B cell (primary cell): ENCODE measurements at regions not wholly inside any gene's neighbourhood (a gene's known extent, or its start where the extent isn't known, plus 50 kb on each side); places are given as distances from the start of the nearest gene placed in this dataset.

Source experiments
- CTCF ChIP-seq: fragments of 200-600 bp; IDR thresholded peaks from one replicate; pipeline ENCODE4 v1.8.0; 2022; ENCODE audit warnings: antibody characterized with exemption, mild to moderate bottlenecking
- EZH2 ChIP-seq: IDR thresholded peaks from 2 replicates; pipeline ENCODE4 v1.6.1; 2012; ENCODE audit warnings: borderline replicate concordance, low read depth, mild to moderate bottlenecking, moderate library complexity, low read length; ENCODE audit not compliant: insufficient read depth, poor library complexity, severe bottlenecking

- TF ChIP-seq CTCF (no peak), EZH2 (no peak)
Measured at GRCh38 chr3:159555205-159555604, 433.4 kb upstream of the IL12A start.
